ENCODE measurements at regions not wholly inside any gene's neighbourhood (a gene's known extent, or its start where the extent isn't known, plus 50 kb on each side); places are given as distances from the start of the nearest gene placed in this dataset.

DNA sequence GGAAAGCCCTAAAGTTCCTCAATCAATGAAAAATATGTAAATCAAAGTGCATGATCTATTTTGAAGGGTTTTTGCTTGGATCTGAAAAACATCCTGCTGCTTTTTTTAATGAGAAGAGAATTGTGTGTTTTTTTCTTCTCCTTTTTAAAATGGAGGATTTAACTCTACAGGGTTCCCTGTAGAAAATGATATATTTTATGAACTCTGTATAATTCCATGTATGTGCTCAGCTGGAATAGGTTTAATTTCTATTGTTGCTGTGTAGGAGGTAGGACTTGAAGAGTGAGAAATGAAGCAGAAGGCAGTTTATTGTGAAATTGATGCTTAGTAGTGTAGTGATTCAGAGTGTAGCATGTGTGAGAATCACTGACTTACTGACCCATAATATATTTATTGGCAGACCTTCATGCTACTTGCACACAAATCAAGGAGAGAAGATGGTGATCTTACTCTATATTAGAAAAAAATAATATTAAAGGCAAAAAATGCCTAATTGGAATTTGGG lies 286.8 kb upstream of the FSTL5 start (continued):
- TF ChIP-seq CHD7 (IDR thresholded peaks at IDR 0.05; ENCODE audit: insufficient replicate concordance, low read length) (no peak), RBBP5 (IDR thresholded peaks at IDR 0.05; ENCODE audit: borderline replicate concordance, low read depth, low read length) (no peak), JUND (IDR thresholded peaks at IDR 0.05; ENCODE audit: low read length) (no peak), KDM5A (IDR thresholded peaks at IDR 0.05; ENCODE audit: low read length) (no peak), ZNF274 (IDR thresholded peaks at IDR 0.05; ENCODE audit: borderline replicate concordance, extremely low read depth, low read length) (no peak)

All from H1 (cell line).